HepG2 (cell line): ENCODE measurements at regions not wholly inside any gene's neighbourhood (a gene's known extent, or its start where the extent isn't known, plus 50 kb on each side); places are given as distances from the start of the nearest gene placed in this dataset.

ENCODE experiments used
- HMG20B ChIP-seq: conservative IDR thresholded peaks from 2 replicates; pipeline ENCODE4 v1.6.1; 2016; ENCODE audit warnings: missing genetic modification reagents, missing compliant biosample characterization
- ZNF138 ChIP-seq: sonication (generic); formaldehyde crosslinking; IDR thresholded peaks from 2 replicates; pipeline ENCODE4 v1.5.0; 2020; ENCODE audit warnings: mild to moderate bottlenecking, low read depth, missing genetic modification reagents

DNA sequence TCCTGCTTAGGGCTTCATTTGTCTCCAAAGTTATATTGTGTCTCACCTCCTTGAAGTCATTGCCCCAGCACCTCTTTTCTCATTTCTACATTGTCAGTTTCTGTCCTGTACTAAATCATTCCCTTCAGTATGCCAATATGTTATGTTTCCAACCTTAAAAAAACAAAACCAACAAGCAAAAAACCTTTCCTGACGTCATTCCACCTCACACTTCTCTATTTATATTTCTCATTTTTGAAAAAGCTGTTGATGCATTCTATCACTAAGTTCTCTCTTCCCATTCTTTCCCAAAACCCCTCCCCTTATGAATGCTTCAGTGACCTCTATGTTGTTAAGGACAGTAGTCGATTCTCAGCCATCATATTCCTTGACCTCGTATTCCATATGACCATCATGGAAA is 98.7 kb upstream of the ARHGAP24 start:
- TF ChIP-seq HMG20B (CRISPR knock-in tag) (no peak), ZNF138 (no peak)
